GM12891 (cell line): ENCODE measurements at regions not wholly inside any gene's neighbourhood (a gene's known extent, or its start where the extent isn't known, plus 50 kb on each side); places are given as distances from the start of the nearest gene placed in this dataset.

ENCODE experiments used
- POLR2A ChIP-seq: IDR thresholded peaks from 2 replicates; pipeline ENCODE4 v1.6.1; 2011; ENCODE audit warnings: low read depth, low read length, control low read depth
- POLR2AphosphoS5 ChIP-seq: IDR thresholded peaks from 2 replicates; pipeline ENCODE4 v1.6.1; 2011; ENCODE audit warnings: low read depth, low read length, control low read depth

GRCh38 chr19:46932346-46932745 is 71.5 kb downstream of the ARHGAP35 start:
- TF ChIP-seq POLR2AphosphoS5 (no peak), POLR2A (no peak)
